ENCODE measurements at regions not wholly inside any gene's neighbourhood (a gene's known extent, or its start where the extent isn't known, plus 50 kb on each side); places are given as distances from the start of the nearest gene placed in this dataset.
"Not testable (repeated sequence)": the region's sequence is repeated elsewhere in the genome, so short reads cannot be mapped to it uniquely, and the experiment has no call there.

GRCh38 chr20:30811885-30812671 is 445.4 kb upstream of the DEFB115 start:
- no peak for DNase-seq (ENCODE audit: low read depth)

DNA sequence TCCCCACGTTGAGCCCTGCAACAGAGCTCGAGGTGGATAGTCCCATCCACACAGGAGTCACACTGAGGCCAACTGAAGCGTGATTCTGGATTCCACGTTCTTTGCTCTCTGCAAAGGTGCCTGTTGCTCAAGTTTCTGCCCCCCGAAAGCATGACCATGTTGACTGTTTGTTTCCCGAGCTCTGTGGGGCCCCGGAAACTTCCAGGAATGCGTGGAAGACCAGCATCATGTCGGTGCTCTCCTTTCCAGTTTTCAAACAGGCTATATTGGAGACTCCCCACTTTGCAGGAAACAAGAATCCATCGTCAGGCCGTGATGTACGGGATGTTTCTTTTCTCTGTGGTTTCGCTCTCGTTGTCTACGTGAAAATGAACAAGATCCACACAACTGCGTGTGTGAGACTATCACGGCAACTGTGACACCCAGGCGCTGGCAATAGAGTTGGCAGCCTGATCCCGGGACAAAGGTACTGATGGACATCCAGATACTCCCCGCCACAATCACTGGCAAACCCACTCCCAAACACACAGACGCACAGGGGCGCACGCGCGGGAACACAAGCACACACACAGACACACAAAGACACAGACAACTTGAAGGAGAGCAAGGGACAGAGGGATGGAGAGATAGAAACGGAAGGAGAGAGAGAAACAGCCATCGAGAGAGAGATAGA is 444.6 kb upstream of the DEFB115 start:
- no peak for DNase-seq (ENCODE audit: low read depth)

DNA sequence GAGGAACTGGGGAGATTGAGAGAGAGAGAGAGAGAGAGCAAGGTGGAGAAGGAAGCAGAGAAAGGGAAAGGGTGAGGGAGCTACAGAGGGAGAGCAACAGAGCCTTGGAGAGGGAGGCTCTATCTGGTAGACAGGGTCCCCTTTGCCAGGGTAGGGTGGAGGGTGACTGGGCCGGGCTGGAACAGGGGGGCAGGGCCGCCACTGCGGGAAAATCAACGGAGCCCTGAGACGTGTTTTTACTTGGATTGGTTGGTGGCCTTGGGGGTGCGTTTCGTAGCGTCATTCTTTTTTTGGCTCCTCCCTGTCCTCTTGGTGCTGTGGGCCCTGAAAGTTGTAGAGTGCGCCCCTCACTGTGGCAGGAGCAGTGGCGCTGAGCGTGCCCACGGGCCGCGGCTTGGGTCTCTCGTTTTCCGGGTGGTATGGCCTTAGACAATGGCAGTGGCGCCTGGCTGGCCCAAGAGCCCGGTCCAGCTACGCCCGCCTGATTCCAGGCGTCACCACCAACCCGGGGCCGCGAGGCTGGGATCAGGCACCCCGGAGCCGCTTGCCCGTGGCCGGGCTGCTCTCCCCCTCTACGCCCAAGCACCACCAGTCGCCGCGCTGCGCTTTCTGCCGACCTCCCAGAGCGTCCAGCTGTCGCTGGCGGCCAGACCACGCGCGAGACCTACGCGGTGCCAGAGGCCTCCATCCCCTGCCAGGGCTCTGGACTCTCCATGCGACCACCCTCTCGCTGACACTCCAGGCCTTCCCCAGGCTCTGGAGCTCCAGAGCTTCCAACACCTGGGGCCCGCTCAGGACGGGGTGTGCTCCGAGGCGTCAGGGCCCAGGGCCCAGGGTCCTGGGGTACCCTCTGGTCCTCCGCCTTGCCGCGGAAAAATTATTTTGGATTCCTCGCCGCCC is 443.8 kb upstream of the DEFB115 start:
- not testable (repeated sequence) for DNase-seq (ENCODE audit: low read depth)

- not testable (repeated sequence) for DNase-seq (ENCODE audit: low read depth)
Measured at GRCh38 chr20:30814312-30814639, 443.2 kb upstream of the DEFB115 start.

- not testable (repeated sequence) for DNase-seq (ENCODE audit: low read depth)
Measured at GRCh38 chr20:30815027-30815576, 442.4 kb upstream of the DEFB115 start.

DNA sequence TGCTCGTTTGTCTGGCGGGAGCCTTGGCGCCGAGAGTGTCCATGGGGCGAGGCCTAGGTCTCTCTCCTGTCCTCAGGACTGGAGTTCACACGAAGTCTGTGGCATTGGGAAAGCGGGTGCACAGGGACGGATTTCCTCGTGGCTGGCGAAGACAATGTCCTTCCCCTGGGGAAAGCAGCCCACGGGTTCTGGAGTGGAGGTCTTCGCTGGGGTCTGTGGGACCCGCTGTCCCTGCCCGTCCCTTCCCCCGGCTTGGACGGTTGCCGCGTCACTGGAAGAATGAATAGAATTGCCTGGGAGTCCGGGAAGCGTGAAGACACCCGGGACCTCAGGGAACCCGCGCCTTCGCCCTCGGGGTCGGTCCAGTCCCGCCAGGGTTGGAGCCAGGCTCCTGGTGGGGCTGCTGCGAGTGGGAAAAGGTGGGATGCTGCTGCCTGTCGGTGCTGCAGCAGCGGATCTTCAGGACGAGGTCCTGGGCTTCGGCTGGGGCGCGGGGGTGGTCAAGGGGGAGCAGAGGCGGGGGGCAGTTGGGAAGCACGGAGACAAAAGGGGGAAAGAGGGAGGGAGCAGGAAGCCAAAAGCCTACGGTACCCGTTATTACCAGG is 441.8 kb upstream of the DEFB115 start:
- DNase-seq (ENCODE audit: low read depth), result no peak

- no peak for DNase-seq (ENCODE audit: low read depth)
Measured at GRCh38 chr20:30816182-30816645, 441.2 kb upstream of the DEFB115 start.

GRCh38 chr20:30821615-30822014 is 435.8 kb upstream of the DEFB115 start:
- not testable (repeated sequence) for DNase-seq (ENCODE audit: low read depth)

DNA sequence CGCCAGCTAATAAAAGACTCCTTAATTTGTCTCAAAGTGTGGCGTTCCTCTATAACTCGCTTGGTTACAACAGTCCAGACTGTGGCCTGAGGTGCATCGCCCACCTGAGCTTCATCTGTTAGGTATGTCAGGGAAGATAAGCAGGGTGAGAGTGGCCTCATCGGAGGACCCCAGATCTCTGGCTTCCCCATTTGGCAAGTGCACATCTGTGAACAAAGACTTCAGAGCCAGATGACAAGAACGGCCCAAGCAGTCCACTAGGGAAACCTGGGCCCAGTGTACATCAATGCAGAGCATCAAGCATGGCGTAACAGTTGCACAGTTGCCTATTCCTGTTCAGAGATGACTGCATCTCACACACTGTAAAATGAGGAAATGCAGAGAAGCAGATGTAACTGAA is 432.8 kb upstream of the DEFB115 start:
- not testable (repeated sequence) for DNase-seq (ENCODE audit: low read depth)

- not testable (repeated sequence) for DNase-seq (ENCODE audit: low read depth)
Measured at GRCh38 chr20:30845923-30846322, 411.5 kb upstream of the DEFB115 start.

DNA sequence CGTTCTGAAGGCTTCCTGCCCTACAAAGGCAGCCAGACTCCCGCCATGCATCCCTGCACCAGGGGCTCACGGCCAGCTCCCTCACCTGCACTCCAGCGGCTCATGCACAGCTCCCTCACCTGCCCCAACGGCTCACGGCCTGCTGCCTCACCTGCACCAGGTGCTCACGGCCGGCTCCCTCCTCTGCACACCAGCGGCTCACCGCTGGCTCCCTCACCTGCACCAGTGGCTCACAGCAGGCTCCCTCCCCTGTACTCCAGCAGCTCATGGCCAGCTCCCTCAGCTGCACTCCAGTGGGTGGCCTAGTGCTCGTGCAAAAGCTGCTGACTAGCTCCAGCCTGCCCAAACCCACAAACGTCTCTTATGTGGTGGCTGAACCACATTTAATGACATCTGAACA is 389.2 kb upstream of the DEFB115 start:
- DNase-seq (ENCODE audit: low read depth), result not testable (repeated sequence)

DNA sequence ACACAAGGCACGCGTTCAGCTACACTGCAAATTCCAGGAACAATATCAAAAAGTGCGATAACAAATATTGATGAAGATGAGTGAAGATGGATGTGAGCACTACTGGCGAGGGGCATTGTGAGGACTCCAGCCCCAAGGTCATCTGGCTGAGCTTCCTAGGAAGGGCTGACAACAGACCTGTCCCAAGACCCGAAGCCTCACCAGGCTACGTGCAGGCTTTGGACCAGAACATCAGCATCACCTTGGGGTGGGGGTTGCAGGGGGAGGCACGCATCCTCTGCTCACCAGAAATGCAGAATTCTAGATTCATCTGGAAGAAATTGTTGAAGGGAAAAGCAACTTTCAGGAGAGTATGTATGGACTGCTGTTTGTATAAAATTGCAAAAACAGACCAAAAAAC is 386.3 kb upstream of the DEFB115 start:
- not testable (repeated sequence) for DNase-seq (ENCODE audit: low read depth)

DNA sequence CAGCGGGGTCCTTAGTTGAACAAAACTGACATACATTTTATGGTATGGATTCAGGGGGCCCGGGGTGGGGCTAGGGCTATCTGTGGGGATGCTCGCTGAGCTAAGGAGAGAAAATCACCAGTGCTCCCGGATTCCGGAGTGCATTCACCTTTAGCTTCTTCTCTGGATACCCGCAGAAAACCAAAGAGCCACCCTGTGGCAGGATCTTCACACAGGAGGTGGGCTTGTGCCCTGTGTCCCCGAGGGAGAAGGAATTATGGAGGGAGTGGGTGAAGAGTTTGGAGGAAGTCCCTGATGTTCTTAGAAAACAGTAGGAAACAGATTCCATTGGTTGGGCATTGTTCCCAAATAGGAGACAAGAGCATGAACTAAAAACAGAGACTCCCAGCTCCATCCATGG is 385.2 kb upstream of the DEFB115 start:
- not testable (repeated sequence) for DNase-seq (ENCODE audit: low read depth)

- not testable (repeated sequence) for DNase-seq (ENCODE audit: low read depth)
Measured at GRCh38 chr20:30875868-30876267, 381.6 kb upstream of the DEFB115 start.

- DNase-seq (ENCODE audit: low read depth), result not testable (repeated sequence)
Measured at GRCh38 chr20:30891400-30891799, 366.1 kb upstream of the DEFB115 start.

DNA sequence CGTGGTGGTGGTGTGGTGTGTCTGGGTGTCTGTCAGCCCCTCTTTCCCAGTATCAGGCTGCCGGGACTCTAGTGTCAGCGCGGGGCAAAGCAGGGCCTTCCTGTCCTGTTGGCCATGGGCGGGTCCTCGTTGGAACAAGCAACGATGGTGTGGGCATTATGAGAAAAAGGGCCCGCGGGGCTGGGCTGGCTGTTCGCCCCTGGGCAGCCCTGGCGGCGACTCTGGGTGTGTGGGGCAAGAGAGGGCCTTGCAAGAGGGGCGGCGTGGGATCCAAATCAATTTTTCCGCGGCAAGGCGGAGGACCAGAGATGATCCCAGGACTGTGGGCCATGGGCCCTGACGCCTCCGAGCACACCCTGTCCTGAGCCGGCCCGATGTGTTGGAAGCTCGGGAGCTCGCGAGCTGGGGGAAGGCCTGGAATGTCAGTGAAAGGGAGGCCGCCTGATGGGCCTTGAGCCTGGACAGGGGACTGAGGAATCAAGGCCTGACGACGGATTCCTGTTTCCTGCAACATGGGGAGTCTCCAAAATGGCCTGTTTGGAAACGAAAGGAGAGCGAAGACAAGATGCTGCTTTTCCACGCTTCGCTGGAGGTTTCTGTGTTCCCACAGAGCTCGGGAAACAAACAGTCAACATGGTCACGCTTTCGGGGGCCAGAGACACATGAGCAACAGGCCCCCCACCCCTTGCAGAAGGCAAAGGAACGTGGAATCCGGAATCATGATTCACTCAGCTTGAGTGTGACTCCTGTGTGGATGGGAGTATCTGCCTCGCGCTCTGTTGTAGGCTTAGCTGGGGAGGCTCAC is 364.7 kb upstream of the DEFB115 start:
- no peak for DNase-seq (ENCODE audit: low read depth)

- not testable (repeated sequence) for DNase-seq (ENCODE audit: low read depth)
Measured at GRCh38 chr20:30893346-30894314, 363.8 kb upstream of the DEFB115 start.

DNA sequence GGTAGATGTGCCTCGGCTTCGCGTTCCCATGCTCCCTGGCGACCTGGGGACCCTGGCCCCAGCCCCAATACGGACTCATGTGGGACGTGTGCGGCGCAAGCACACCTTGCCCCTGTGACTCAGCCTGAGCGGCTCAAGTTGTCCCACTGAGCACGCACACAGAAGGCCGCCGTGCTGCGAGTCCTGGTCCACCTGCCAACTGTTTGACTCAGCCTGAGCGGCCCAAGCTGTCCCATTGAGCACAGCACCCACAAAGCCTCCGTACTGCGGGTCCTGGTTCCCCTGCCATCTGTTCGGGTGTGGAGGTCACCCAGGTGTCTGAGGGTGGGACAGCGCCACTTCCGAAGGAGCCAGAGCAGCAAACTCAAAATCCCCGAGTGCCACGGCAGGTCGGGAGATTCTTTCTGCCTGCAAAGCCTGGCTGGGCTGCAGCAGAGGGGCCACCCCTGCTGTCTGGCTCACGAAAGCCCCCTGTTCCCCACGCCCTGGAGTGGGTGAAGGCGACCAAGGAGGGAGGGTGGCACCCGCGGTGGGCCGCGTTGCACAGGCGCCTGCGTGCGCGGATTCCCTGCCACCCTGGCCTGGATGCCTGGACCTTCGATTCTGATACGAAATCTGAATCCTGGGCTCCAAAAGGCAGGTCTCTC is 362.6 kb upstream of the DEFB115 start:
- DNase-seq (ENCODE audit: low read depth), result not testable (repeated sequence)

DNA sequence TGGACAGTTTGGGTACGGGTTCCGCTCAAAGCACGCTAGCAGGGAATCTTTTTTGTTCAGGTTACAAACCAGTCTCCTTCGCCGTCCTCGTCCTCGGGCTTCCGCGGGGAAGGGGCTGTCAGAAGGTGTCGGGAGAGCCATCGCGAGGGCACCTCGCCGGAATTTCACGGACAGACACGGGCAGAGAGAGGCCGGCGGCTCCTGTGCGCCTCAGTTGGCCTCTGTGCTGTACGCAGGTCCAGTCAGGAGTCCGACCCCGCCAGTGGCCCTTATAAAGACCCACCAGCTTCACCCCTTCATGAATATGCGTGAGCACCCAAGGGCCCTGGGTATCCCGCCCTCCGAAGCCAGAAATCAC is 362.1 kb upstream of the DEFB115 start:
- DNase-seq (ENCODE audit: low read depth), result not testable (repeated sequence)

All from M059J (cell line).